ENCODE measurements at regions not wholly inside any gene's neighbourhood (a gene's known extent, or its start where the extent isn't known, plus 50 kb on each side); places are given as distances from the start of the nearest gene placed in this dataset.

DNA sequence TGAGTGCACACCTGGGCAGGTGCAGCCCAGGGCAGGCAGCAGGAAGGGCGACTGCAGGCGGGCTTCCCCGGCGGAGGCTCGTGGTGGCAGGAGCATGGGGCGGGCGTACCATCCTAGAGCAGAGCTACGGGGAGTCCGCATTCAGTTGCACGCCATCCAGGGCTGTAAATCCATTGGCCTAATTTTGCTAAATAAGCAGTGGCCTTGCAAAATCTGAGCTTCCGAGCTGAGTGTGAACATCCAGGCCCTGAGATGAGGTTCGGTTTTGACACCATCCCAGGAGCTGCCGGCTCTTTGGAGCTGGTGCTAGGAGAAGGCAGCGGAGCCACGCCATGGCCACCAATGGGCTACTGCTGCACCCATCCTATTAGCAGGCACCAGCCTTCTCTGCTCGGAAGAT, 664.8 kb downstream of the BRD1 start:
- TF ChIP-seq POLR2A (IDR thresholded peaks at IDR 0.05) (no peak), CTCF (IDR thresholded peaks at IDR 0.05) (no peak), EP300 (IDR thresholded peaks at IDR 0.05) (no peak)

Measured in tibial nerve (tissue), 4 donors.